ENCODE measurements at regions not wholly inside any gene's neighbourhood (a gene's known extent, or its start where the extent isn't known, plus 50 kb on each side); places are given as distances from the start of the nearest gene placed in this dataset.

- DNase-seq: no peak
These were observed 147.8 kb upstream of the PCDH9 start for GRCh38 chr13:67377919-67378318.

- DNase-seq: no peak
These were observed 144.3 kb upstream of the PCDH9 start for GRCh38 chr13:67374391-67374790.

- DNase-seq: no peak
These were observed 142.8 kb upstream of the PCDH9 start for GRCh38 chr13:67372868-67373464.

GRCh38 chr13:67369895-67370660 lies 139.9 kb upstream of the PCDH9 start:
- DNase-seq: no peak

GRCh38 chr13:67367399-67367798 lies 137.3 kb upstream of the PCDH9 start:
- DNase-seq: no peak

- DNase-seq: no peak
These were observed 136.4 kb upstream of the PCDH9 start for GRCh38 chr13:67366533-67366932.

GRCh38 chr13:67355812-67356476 lies 125.8 kb upstream of the PCDH9 start:
- DNase-seq: no peak

GRCh38 chr13:67353941-67354340 lies 123.8 kb upstream of the PCDH9 start:
- no peak for DNase-seq

- no peak for DNase-seq
These were observed 122.9 kb upstream of the PCDH9 start for GRCh38 chr13:67353031-67353430.

GRCh38 chr13:67351909-67352308 lies 121.8 kb upstream of the PCDH9 start:
- no peak for DNase-seq

GRCh38 chr13:67351114-67351513 lies 121.0 kb upstream of the PCDH9 start:
- no peak for DNase-seq

- DNase-seq: no peak
These were observed 113.6 kb upstream of the PCDH9 start for GRCh38 chr13:67343777-67344176.

- DNase-seq: no peak
These were observed 111.3 kb upstream of the PCDH9 start for GRCh38 chr13:67341406-67341805.

- DNase-seq: no peak
These were observed 100.0 kb upstream of the PCDH9 start for GRCh38 chr13:67330149-67330548.

- DNase-seq: no peak
These were observed 98.8 kb upstream of the PCDH9 start for GRCh38 chr13:67328895-67329294.

- no peak for DNase-seq
These were observed 88.7 kb upstream of the PCDH9 start for GRCh38 chr13:67318860-67319259.

- no peak for DNase-seq
These were observed 88.3 kb upstream of the PCDH9 start for GRCh38 chr13:67318398-67318797.

- DNase-seq: no peak
These were observed 84.3 kb upstream of the PCDH9 start for GRCh38 chr13:67314405-67314804.

- no peak for DNase-seq
These were observed 78.1 kb upstream of the PCDH9 start for GRCh38 chr13:67308004-67308772.

- no peak for DNase-seq
These were observed 76.6 kb upstream of the PCDH9 start for GRCh38 chr13:67306742-67307141.

GRCh38 chr13:67303661-67304333 lies 73.7 kb upstream of the PCDH9 start:
- no peak for DNase-seq

- DNase-seq: no peak
These were observed 69.6 kb upstream of the PCDH9 start for GRCh38 chr13:67299751-67300150.

GRCh38 chr13:67299072-67299635 lies 69.0 kb upstream of the PCDH9 start:
- DNase-seq: no peak
